ENCODE measurements at regions not wholly inside any gene's neighbourhood (a gene's known extent, or its start where the extent isn't known, plus 50 kb on each side); places are given as distances from the start of the nearest gene placed in this dataset.

DNA sequence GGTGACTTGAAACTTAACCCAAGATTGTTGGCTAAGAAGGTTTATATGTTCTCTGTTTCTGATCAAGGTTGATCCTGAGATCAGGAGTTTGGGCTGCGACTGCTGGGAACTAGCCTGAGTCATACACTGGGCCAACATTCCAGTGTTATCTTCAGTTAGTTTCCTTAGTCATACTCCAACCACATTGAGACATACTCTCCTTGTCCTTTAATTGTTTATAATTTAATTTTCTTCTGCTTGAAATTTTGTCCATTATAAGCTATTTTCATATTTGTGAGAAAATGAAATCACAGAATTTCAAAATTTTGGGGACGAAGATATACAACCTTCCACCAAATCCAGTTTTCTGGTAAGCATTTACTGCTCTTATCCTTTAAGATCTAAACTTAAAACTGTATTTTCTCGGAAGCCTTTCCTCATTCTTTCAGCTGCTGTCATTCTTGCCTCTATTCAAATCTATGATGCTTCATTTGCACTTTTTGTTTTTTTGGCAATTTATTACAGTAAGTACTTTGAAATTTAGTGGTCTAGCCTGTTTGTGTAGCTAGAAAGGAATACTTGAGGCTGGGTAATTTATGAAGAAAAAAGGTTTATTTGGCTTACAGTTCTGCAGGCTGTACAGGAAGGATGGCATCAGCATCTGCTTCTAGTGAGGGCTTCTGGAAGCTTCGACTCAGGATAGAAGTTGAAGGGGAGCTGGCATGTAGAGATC is 63.4 kb upstream of the POT1 start:
- intact Hi-C loops (cut with DNase I; ENCODE audit: low total_unique reads), result no loop called here
- 78 to 94% methylated on average over 4 of the region's 4 CpGs for WGBS, 2 donors
- H3K4me3 ChIP-seq (ENCODE audit: low read depth, poor library complexity, severe bottlenecking), result no peak overlapping the region
- TF ChIP-seq POLR2A (IDR thresholded peaks at IDR 0.05) (no peak), CTCF (IDR thresholded peaks at IDR 0.05) (no peak)
- no peak for DNase-seq (ENCODE audit: low spot score in 2 of 2)

DNA sequence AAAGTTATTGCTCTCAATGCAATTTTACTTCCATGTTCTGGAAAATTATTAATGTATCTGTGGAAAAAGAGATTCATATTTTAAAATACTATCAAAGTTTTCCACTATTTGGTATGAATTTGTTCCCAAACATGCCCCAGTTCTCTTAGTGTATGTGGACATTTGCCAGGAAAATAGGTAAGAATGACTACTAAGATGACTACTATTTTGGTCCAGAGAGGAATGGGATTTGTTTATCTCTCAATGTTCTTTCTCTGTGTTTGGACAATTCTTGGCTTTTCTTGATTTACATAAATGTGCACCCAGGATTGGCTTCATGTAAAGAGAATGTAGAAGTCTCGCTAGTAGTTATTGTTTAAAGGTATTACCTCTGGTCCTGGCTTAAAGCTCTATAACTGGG is 60.3 kb upstream of the POT1 start:
- TF ChIP-seq CTCF (IDR thresholded peaks at IDR 0.05), result no peak
- no peak for TF ChIP-seq POLR2A (IDR thresholded peaks at IDR 0.05)
- 79 to 90% methylated on average over 1 of the region's 1 CpG for WGBS, 2 donors
- no peak for DNase-seq (ENCODE audit: low spot score in 2 of 2)
- H3K4me3 ChIP-seq (ENCODE audit: low read depth, poor library complexity, severe bottlenecking), result no peak overlapping the region
- intact Hi-C loops (cut with DNase I; ENCODE audit: low total_unique reads), result no loop called here
